ENCODE measurements at regions not wholly inside any gene's neighbourhood (a gene's known extent, or its start where the extent isn't known, plus 50 kb on each side); places are given as distances from the start of the nearest gene placed in this dataset.

- Histone ChIP-seq H3K9me3 (ENCODE audit: control insufficient read depth in 2 of 2, low read length in 2 of 2) (no peaks in the 10 kb centered on the region), H3K27ac (ENCODE audit: low read length) (no peak overlapping the region), H3K4me3 (ENCODE audit: low read length in 2 of 2) (no peak overlapping the region), H3K27me3 (ENCODE audit: control insufficient read depth in 1 of 2, insufficient read depth in 2 of 2, low read length in 2 of 2) (no peaks in the 10 kb centered on the region), H3K4me1 (ENCODE audit: control insufficient read depth, insufficient read depth, low read length) (no peaks in the 10 kb centered on the region), H3K9ac (ENCODE audit: low read length in 2 of 2) (no peak overlapping the region), H3K36me3 (ENCODE audit: control insufficient read depth in 2 of 2, insufficient read depth in 2 of 2, low read length in 2 of 2) (no peaks in the 10 kb centered on the region)
Observed at GRCh38 chr9:117858561-117858960, 154.4 kb downstream of the TLR4 start.

GRCh38 chr9:117860849-117861248, 156.6 kb downstream of the TLR4 start:
- Histone ChIP-seq H3K27me3 (ENCODE audit: control insufficient read depth in 1 of 2, insufficient read depth in 2 of 2, low read length in 2 of 2) (no peaks in the 10 kb centered on the region), H3K9me3 (ENCODE audit: control insufficient read depth in 2 of 2, low read length in 2 of 2) (no peaks in the 10 kb centered on the region), H3K36me3 (ENCODE audit: control insufficient read depth in 2 of 2, insufficient read depth in 2 of 2, low read length in 2 of 2) (no peaks in the 10 kb centered on the region), H3K27ac (ENCODE audit: low read length) (no peak overlapping the region), H3K4me3 (ENCODE audit: low read length in 2 of 2) (no peak overlapping the region), H3K9ac (ENCODE audit: low read length in 2 of 2) (no peak overlapping the region), H3K4me1 (ENCODE audit: control insufficient read depth, insufficient read depth, low read length) (no peaks in the 10 kb centered on the region)

GRCh38 chr9:117864385-117865057, 160.3 kb downstream of the TLR4 start:
- H3K27ac ChIP-seq (ENCODE audit: low read length) = no peak overlapping the region
- H3K4me3 ChIP-seq (ENCODE audit: low read length in 2 of 2) = no peak overlapping the region
- no peak overlapping the region for H3K9ac ChIP-seq (ENCODE audit: low read length in 2 of 2)
- no peaks in the 10 kb centered on the region for H3K9me3 ChIP-seq (ENCODE audit: control insufficient read depth in 2 of 2, low read length in 2 of 2)
- no peaks in the 10 kb centered on the region for H3K4me1 ChIP-seq (ENCODE audit: control insufficient read depth, insufficient read depth, low read length)
- H3K27me3 ChIP-seq (ENCODE audit: control insufficient read depth in 1 of 2, insufficient read depth in 2 of 2, low read length in 2 of 2) = no peaks in the 10 kb centered on the region
- no peaks in the 10 kb centered on the region for H3K36me3 ChIP-seq (ENCODE audit: control insufficient read depth in 2 of 2, insufficient read depth in 2 of 2, low read length in 2 of 2)

GRCh38 chr9:117868594-117868993, 164.4 kb downstream of the TLR4 start:
- Histone ChIP-seq H3K4me1 (ENCODE audit: control insufficient read depth, insufficient read depth, low read length) (no peaks in the 10 kb centered on the region), H3K36me3 (ENCODE audit: control insufficient read depth in 2 of 2, insufficient read depth in 2 of 2, low read length in 2 of 2) (no peaks in the 10 kb centered on the region), H3K4me3 (ENCODE audit: low read length in 2 of 2) (no peak overlapping the region), H3K9me3 (ENCODE audit: control insufficient read depth in 2 of 2, low read length in 2 of 2) (no peaks in the 10 kb centered on the region), H3K27ac (ENCODE audit: low read length) (no peak overlapping the region), H3K9ac (ENCODE audit: low read length in 2 of 2) (no peak overlapping the region), H3K27me3 (ENCODE audit: control insufficient read depth in 1 of 2, insufficient read depth in 2 of 2, low read length in 2 of 2) (no peaks in the 10 kb centered on the region)

- no peak overlapping the region for H3K9ac ChIP-seq (ENCODE audit: low read length in 2 of 2)
- H3K9me3 ChIP-seq (ENCODE audit: control insufficient read depth in 2 of 2, low read length in 2 of 2) = no peaks in the 10 kb centered on the region
- H3K4me3 ChIP-seq (ENCODE audit: low read length in 2 of 2) = no peak overlapping the region
- H3K4me1 ChIP-seq (ENCODE audit: control insufficient read depth, insufficient read depth, low read length) = no peaks in the 10 kb centered on the region
- H3K27me3 ChIP-seq (ENCODE audit: control insufficient read depth in 1 of 2, insufficient read depth in 2 of 2, low read length in 2 of 2) = no peaks in the 10 kb centered on the region
- H3K27ac ChIP-seq (ENCODE audit: low read length) = no peak overlapping the region
- H3K36me3 ChIP-seq (ENCODE audit: control insufficient read depth in 2 of 2, insufficient read depth in 2 of 2, low read length in 2 of 2) = no peaks in the 10 kb centered on the region
Observed at GRCh38 chr9:117869287-117869686, 165.1 kb downstream of the TLR4 start.

- H3K27ac ChIP-seq (ENCODE audit: low read length) = no peak overlapping the region
- H3K4me3 ChIP-seq (ENCODE audit: low read length in 2 of 2) = no peak overlapping the region
- H3K9me3 ChIP-seq (ENCODE audit: control insufficient read depth in 2 of 2, low read length in 2 of 2) = no peaks in the 10 kb centered on the region
- H3K27me3 ChIP-seq (ENCODE audit: control insufficient read depth in 1 of 2, insufficient read depth in 2 of 2, low read length in 2 of 2) = no peaks in the 10 kb centered on the region
- H3K9ac ChIP-seq (ENCODE audit: low read length in 2 of 2) = no peak overlapping the region
- no peaks in the 10 kb centered on the region for H3K36me3 ChIP-seq (ENCODE audit: control insufficient read depth in 2 of 2, insufficient read depth in 2 of 2, low read length in 2 of 2)
- no peaks in the 10 kb centered on the region for H3K4me1 ChIP-seq (ENCODE audit: control insufficient read depth, insufficient read depth, low read length)
Observed at GRCh38 chr9:117869712-117870111, 165.5 kb downstream of the TLR4 start.

- Histone ChIP-seq H3K27ac (ENCODE audit: low read length) (no peak overlapping the region), H3K4me3 (ENCODE audit: low read length in 2 of 2) (no peak overlapping the region), H3K9ac (ENCODE audit: low read length in 2 of 2) (no peak overlapping the region), H3K4me1 (ENCODE audit: control insufficient read depth, insufficient read depth, low read length) (no peaks in the 10 kb centered on the region), H3K27me3 (ENCODE audit: control insufficient read depth in 1 of 2, insufficient read depth in 2 of 2, low read length in 2 of 2) (no peaks in the 10 kb centered on the region), H3K9me3 (ENCODE audit: control insufficient read depth in 2 of 2, low read length in 2 of 2) (no peaks in the 10 kb centered on the region), H3K36me3 (ENCODE audit: control insufficient read depth in 2 of 2, insufficient read depth in 2 of 2, low read length in 2 of 2) (no peaks in the 10 kb centered on the region)
Observed at GRCh38 chr9:117873664-117874063, 169.5 kb downstream of the TLR4 start.

- no peak overlapping the region for H3K27ac ChIP-seq (ENCODE audit: low read length)
- H3K9me3 ChIP-seq (ENCODE audit: control insufficient read depth in 2 of 2, low read length in 2 of 2) = no peaks in the 10 kb centered on the region
- no peaks in the 10 kb centered on the region for H3K4me1 ChIP-seq (ENCODE audit: control insufficient read depth, insufficient read depth, low read length)
- no peaks in the 10 kb centered on the region for H3K27me3 ChIP-seq (ENCODE audit: control insufficient read depth in 1 of 2, insufficient read depth in 2 of 2, low read length in 2 of 2)
- H3K4me3 ChIP-seq (ENCODE audit: low read length in 2 of 2) = no peak overlapping the region
- no peaks in the 10 kb centered on the region for H3K36me3 ChIP-seq (ENCODE audit: control insufficient read depth in 2 of 2, insufficient read depth in 2 of 2, low read length in 2 of 2)
- H3K9ac ChIP-seq (ENCODE audit: low read length in 2 of 2) = no peak overlapping the region
Observed at GRCh38 chr9:117875886-117876285, 171.7 kb downstream of the TLR4 start.

GRCh38 chr9:117882171-117882570, 178.0 kb downstream of the TLR4 start:
- Histone ChIP-seq H3K4me1 (ENCODE audit: control insufficient read depth, insufficient read depth, low read length) (no peaks in the 10 kb centered on the region), H3K4me3 (ENCODE audit: low read length in 2 of 2) (no peak overlapping the region), H3K36me3 (ENCODE audit: control insufficient read depth in 2 of 2, insufficient read depth in 2 of 2, low read length in 2 of 2) (no peaks in the 10 kb centered on the region), H3K9ac (ENCODE audit: low read length in 2 of 2) (no peak overlapping the region), H3K9me3 (ENCODE audit: control insufficient read depth in 2 of 2, low read length in 2 of 2) (no peaks in the 10 kb centered on the region), H3K27ac (ENCODE audit: low read length) (no peak overlapping the region), H3K27me3 (ENCODE audit: control insufficient read depth in 1 of 2, insufficient read depth in 2 of 2, low read length in 2 of 2) (no peaks in the 10 kb centered on the region)

GRCh38 chr9:117886616-117887015, 182.4 kb downstream of the TLR4 start:
- H3K27me3 ChIP-seq (ENCODE audit: control insufficient read depth in 1 of 2, insufficient read depth in 2 of 2, low read length in 2 of 2) = no peaks in the 10 kb centered on the region
- H3K4me3 ChIP-seq (ENCODE audit: low read length in 2 of 2) = no peak overlapping the region
- no peak overlapping the region for H3K9ac ChIP-seq (ENCODE audit: low read length in 2 of 2)
- no peak overlapping the region for H3K27ac ChIP-seq (ENCODE audit: low read length)
- H3K4me1 ChIP-seq (ENCODE audit: control insufficient read depth, insufficient read depth, low read length) = no peaks in the 10 kb centered on the region
- H3K36me3 ChIP-seq (ENCODE audit: control insufficient read depth in 2 of 2, insufficient read depth in 2 of 2, low read length in 2 of 2) = no peaks in the 10 kb centered on the region
- no peaks in the 10 kb centered on the region for H3K9me3 ChIP-seq (ENCODE audit: control insufficient read depth in 2 of 2, low read length in 2 of 2)

- H3K4me1 ChIP-seq (ENCODE audit: control insufficient read depth, insufficient read depth, low read length) = no peaks in the 10 kb centered on the region
- H3K27ac ChIP-seq (ENCODE audit: low read length) = no peak overlapping the region
- no peaks in the 10 kb centered on the region for H3K9me3 ChIP-seq (ENCODE audit: control insufficient read depth in 2 of 2, low read length in 2 of 2)
- no peaks in the 10 kb centered on the region for H3K27me3 ChIP-seq (ENCODE audit: control insufficient read depth in 1 of 2, insufficient read depth in 2 of 2, low read length in 2 of 2)
- H3K36me3 ChIP-seq (ENCODE audit: control insufficient read depth in 2 of 2, insufficient read depth in 2 of 2, low read length in 2 of 2) = no peaks in the 10 kb centered on the region
- no peak overlapping the region for H3K4me3 ChIP-seq (ENCODE audit: low read length in 2 of 2)
- H3K9ac ChIP-seq (ENCODE audit: low read length in 2 of 2) = no peak overlapping the region
Observed at GRCh38 chr9:117887383-117887782, 183.2 kb downstream of the TLR4 start.

All from stomach smooth muscle (tissue), 2 donors.